GM23338 (cell line): ENCODE measurements at regions not wholly inside any gene's neighbourhood (a gene's known extent, or its start where the extent isn't known, plus 50 kb on each side); places are given as distances from the start of the nearest gene placed in this dataset.

Source experiments
- EZH2 ChIP-seq: fragments of 200-600 bp; sonication (generic); IDR thresholded peaks from one replicate; pipeline ENCODE4 v1.8.0; 2017; ENCODE audit warnings: antibody characterized with exemption, mild to moderate bottlenecking, low read depth; ENCODE audit not compliant: unreplicated experiment
- EZH2phosphoT487 ChIP-seq: fragments of 200-600 bp; sonication (generic); IDR thresholded peaks from one replicate; pipeline ENCODE4 v1.8.1; 2018; ENCODE audit warnings: antibody characterized with exemption; ENCODE audit not compliant: unreplicated experiment
- POLR2AphosphoS5 ChIP-seq: IDR thresholded peaks from 2 replicates; pipeline ENCODE4 v1.6.1; 2016; ENCODE audit warnings: antibody characterized with exemption, low read depth
- REST ChIP-seq: IDR thresholded peaks from one replicate; pipeline ENCODE4 v1.6.1; 2018; ENCODE audit warnings: antibody characterized with exemption; ENCODE audit not compliant: unreplicated experiment
- STAT1 ChIP-seq: IDR thresholded peaks from one replicate; pipeline ENCODE4 v1.6.1; 2016; ENCODE audit warnings: antibody characterized with exemption; ENCODE audit not compliant: unreplicated experiment
- TF ChIP-seq, protein P1 (sequence below), 2 experiments: fragments of 200-600 bp in 1 of 2; sonication (generic) in 1 of 2; conservative IDR thresholded peaks; 2 replicates each; pipeline versions ENCODE4 v1.5.1 to v1.6.1; 2016 to 2017; ENCODE audit warnings: antibody characterized with exemption in 2 of 2, low read depth in 2 of 2, mild to moderate bottlenecking in 2 of 2, moderate library complexity in 1 of 2

DNA sequence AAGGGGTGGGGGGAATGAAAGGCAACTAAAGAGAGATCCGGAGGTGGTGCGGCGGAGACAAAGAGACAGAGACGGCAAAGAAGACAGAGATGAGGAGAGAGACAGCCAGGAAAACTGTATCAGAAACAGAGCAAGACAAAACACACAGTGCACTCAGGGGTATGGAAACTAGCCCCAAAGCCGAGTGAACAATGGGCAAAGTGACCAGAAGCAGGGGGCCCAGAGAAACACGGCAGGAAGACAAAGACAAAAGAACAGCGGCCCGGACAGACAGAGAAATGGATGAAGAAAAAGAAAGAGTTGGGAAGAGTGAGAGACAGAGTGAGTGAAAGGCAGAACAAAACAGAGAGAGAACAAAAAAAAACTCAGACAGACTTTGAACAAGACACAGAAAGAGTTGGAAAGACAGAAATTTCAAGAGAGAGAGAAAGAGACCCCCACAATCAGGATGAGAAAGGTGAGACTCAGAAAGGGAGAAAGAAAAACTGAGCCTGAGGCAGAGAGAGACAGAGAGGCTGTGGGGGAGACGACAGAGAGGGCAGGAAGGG is 60.6 kb upstream of the PAX2 start:
- TF ChIP-seq, protein P1, sequence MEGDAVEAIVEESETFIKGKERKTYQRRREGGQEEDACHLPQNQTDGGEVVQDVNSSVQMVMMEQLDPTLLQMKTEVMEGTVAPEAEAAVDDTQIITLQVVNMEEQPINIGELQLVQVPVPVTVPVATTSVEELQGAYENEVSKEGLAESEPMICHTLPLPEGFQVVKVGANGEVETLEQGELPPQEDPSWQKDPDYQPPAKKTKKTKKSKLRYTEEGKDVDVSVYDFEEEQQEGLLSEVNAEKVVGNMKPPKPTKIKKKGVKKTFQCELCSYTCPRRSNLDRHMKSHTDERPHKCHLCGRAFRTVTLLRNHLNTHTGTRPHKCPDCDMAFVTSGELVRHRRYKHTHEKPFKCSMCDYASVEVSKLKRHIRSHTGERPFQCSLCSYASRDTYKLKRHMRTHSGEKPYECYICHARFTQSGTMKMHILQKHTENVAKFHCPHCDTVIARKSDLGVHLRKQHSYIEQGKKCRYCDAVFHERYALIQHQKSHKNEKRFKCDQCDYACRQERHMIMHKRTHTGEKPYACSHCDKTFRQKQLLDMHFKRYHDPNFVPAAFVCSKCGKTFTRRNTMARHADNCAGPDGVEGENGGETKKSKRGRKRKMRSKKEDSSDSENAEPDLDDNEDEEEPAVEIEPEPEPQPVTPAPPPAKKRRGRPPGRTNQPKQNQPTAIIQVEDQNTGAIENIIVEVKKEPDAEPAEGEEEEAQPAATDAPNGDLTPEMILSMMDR (conservative IDR thresholded peaks at IDR 0.05; ENCODE audit: low read depth in 2 of 2), result no peak
- no peak for TF ChIP-seq POLR2AphosphoS5
- no peak for TF ChIP-seq REST
- TF ChIP-seq EZH2phosphoT487, result no peak
- peak; percentile 54 for TF ChIP-seq EZH2
- TF ChIP-seq STAT1, result no peak
